Ishikawa (cell line): ENCODE measurements at regions not wholly inside any gene's neighbourhood (a gene's known extent, or its start where the extent isn't known, plus 50 kb on each side); places are given as distances from the start of the nearest gene placed in this dataset.

ENCODE experiments used
- EGR1 ChIP-seq: IDR thresholded peaks from 2 replicates; pipeline ENCODE4 v1.6.1; 2012
- EP300 ChIP-seq: IDR thresholded peaks from 2 replicates; pipeline ENCODE4 v1.6.1; 2012; ENCODE audit warnings: borderline replicate concordance
- TAF1 ChIP-seq: IDR thresholded peaks from 2 replicates; pipeline ENCODE4 v1.6.1; 2012; ENCODE audit warnings: low read depth, mild to moderate bottlenecking
- TCF12 ChIP-seq: IDR thresholded peaks from 2 replicates; pipeline ENCODE4 v1.6.1; 2012; ENCODE audit warnings: low read depth
- TEAD4 ChIP-seq: IDR thresholded peaks from 2 replicates; pipeline ENCODE4 v1.6.1; 2012
- TF ChIP-seq, protein P1 (sequence below): IDR thresholded peaks from 2 replicates; pipeline ENCODE4 v1.6.1; 2012; ENCODE audit warnings: low read depth, mild to moderate bottlenecking
- TF ChIP-seq, protein P2 (sequence below): IDR thresholded peaks from 2 replicates; pipeline ENCODE4 v1.6.1; 2012

DNA sequence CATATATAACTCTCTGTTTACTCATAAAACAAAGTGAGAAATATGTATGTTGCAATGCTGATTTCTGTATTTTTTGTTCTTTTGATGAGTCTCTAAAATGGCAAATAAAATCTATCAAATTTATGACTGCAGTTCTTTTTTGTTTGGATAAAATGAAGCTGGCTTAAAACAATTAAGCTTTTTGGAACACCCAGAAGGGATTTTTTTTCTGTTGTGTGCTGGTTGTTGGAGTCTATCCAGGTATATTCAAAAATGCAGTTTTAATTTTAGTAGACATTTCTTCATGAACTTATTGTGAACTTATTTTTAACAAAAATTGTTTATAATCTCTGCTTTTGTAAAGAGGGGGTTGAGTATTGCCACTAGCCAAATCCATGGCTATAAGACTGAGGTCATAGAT lies 405.5 kb downstream of the RAP2B start:
- TF ChIP-seq TEAD4 (no peak), EP300 (no peak), EGR1 (no peak), TCF12 (no peak), TAF1 (no peak)
- TF ChIP-seq, protein P1, sequence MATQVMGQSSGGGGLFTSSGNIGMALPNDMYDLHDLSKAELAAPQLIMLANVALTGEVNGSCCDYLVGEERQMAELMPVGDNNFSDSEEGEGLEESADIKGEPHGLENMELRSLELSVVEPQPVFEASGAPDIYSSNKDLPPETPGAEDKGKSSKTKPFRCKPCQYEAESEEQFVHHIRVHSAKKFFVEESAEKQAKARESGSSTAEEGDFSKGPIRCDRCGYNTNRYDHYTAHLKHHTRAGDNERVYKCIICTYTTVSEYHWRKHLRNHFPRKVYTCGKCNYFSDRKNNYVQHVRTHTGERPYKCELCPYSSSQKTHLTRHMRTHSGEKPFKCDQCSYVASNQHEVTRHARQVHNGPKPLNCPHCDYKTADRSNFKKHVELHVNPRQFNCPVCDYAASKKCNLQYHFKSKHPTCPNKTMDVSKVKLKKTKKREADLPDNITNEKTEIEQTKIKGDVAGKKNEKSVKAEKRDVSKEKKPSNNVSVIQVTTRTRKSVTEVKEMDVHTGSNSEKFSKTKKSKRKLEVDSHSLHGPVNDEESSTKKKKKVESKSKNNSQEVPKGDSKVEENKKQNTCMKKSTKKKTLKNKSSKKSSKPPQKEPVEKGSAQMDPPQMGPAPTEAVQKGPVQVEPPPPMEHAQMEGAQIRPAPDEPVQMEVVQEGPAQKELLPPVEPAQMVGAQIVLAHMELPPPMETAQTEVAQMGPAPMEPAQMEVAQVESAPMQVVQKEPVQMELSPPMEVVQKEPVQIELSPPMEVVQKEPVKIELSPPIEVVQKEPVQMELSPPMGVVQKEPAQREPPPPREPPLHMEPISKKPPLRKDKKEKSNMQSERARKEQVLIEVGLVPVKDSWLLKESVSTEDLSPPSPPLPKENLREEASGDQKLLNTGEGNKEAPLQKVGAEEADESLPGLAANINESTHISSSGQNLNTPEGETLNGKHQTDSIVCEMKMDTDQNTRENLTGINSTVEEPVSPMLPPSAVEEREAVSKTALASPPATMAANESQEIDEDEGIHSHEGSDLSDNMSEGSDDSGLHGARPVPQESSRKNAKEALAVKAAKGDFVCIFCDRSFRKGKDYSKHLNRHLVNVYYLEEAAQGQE, result no peak
- TF ChIP-seq, protein P2, sequence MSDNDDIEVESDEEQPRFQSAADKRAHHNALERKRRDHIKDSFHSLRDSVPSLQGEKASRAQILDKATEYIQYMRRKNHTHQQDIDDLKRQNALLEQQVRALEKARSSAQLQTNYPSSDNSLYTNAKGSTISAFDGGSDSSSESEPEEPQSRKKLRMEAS, result no peak
